Panc1 (cell line): ENCODE measurements at regions not wholly inside any gene's neighbourhood (a gene's known extent, or its start where the extent isn't known, plus 50 kb on each side); places are given as distances from the start of the nearest gene placed in this dataset.

ENCODE experiments used
- ATAC-seq: fragments of 200-7000 bp; cut with Tn5 transposase; 2 replicates; pipeline ENCODE4 v1.9.1; 2020; ENCODE audit warnings: mild to moderate bottlenecking, moderate library complexity
- BruUV-seq: library from RNA; stranded (reverse); fragments of 400-500 nt; replicated peaks from 2 replicates; lab custom pipeline; 2021; lab: Mats Ljungman, UMichigan
- CTCF ChIA-PET: fragments of 300-600 bp; sonication (Branson Sonifier 250); formaldehyde crosslinking; loops from one replicate; lab custom pipeline; 2022; ENCODE audit warnings: antibody characterized with exemption; lab: Charles Lee
- POLR2A ChIA-PET: fragments of 300-600 bp; sonication (Branson Sonifier 250); formaldehyde crosslinking; loops from one replicate; lab custom pipeline; 2022; ENCODE audit warnings: antibody characterized with exemption; lab: Charles Lee
- DNase-seq: peaks from one replicate; pipeline ENCODE4 v3.0.0-alpha.2; 2010; ENCODE audit warnings: low read depth, low spot score
- H3K27ac ChIP-seq: 2 replicates; pipeline ENCODE4 v1.5.1; 2011; ENCODE audit warnings: mild to moderate bottlenecking, low read length, inconsistent platforms
- H3K27me3 ChIP-seq: fragments of 200-500 bp; sonication (Bioruptor generic); 2 replicates; pipeline ENCODE4 v1.6.0; 2014; ENCODE audit warnings: low read length, inconsistent platforms; ENCODE audit not compliant: control insufficient read depth, insufficient read depth
- H3K36me3 ChIP-seq: fragments of 200-500 bp; sonication (Bioruptor generic); 2 replicates; pipeline ENCODE4 v1.5.1; 2014; ENCODE audit warnings: inconsistent platforms, mild to moderate bottlenecking, low read length, moderate library complexity; ENCODE audit not compliant: control insufficient read depth, insufficient read depth
- H3K4me1 ChIP-seq: 2 replicates; pipeline ENCODE4 v1.5.1; 2011; ENCODE audit warnings: inconsistent platforms, mild to moderate bottlenecking, low read length, moderate library complexity; ENCODE audit not compliant: control insufficient read depth, insufficient read depth
- H3K4me3 ChIP-seq, 2 experiments: 2 replicates each; pipeline ENCODE4 v1.5.1; 2011 to 2012; ENCODE audit warnings: low read depth in 2 of 2, low read length in 2 of 2, mild to moderate bottlenecking in 2 of 2, inconsistent platforms in 1 of 2, moderate library complexity in 1 of 2
- H3K9me3 ChIP-seq: fragments of 200-500 bp; sonication (Bioruptor generic); 2 replicates; pipeline ENCODE4 v1.5.1; 2014; ENCODE audit warnings: low read depth, mild to moderate bottlenecking, inconsistent platforms, low read length, moderate library complexity; ENCODE audit not compliant: control insufficient read depth, insufficient read depth
- CTCF ChIP-seq: fragments of 450-650 bp; IDR thresholded peaks from 2 replicates; pipeline ENCODE4 v1.5.1; 2017; ENCODE audit warnings: mild to moderate bottlenecking
- POLR2AphosphoS5 ChIP-seq: IDR thresholded peaks from 2 replicates; pipeline ENCODE4 v1.6.1; 2012; ENCODE audit warnings: mild to moderate bottlenecking, low read depth, low read length, moderate library complexity
- REST ChIP-seq, 2 experiments: IDR thresholded peaks; 2 replicates each; pipeline ENCODE4 v1.6.1; 2011 to 2012; ENCODE audit warnings: low read depth in 2 of 2, control low read depth in 1 of 2, low read length in 1 of 2, mild to moderate bottlenecking in 1 of 2, moderate library complexity in 1 of 2; ENCODE audit not compliant: insufficient read depth in 1 of 2
- SIN3A ChIP-seq: IDR thresholded peaks from 2 replicates; pipeline ENCODE4 v1.6.1; 2012; ENCODE audit warnings: low read depth, mild to moderate bottlenecking, low read length, moderate library complexity, borderline replicate concordance; ENCODE audit not compliant: insufficient read depth
- TCF7L2 ChIP-seq: IDR thresholded peaks from 2 replicates; pipeline ENCODE4 v1.6.1; 2011; ENCODE audit warnings: mild to moderate bottlenecking, low read depth, low read length, inconsistent platforms
- in situ Hi-C: cut with HindIII; loops from 2 replicates; pipeline ENCODE4 v1.10.0; 2016; ENCODE audit warnings: low sequenced_read_pairs, low pct_unique_long_range_greater_than_20kb
- intact Hi-C: fragments of 100-400 bp; cut with micrococcal nuclease; formaldehyde crosslinking; loops from one replicate; pipeline ENCODE4 v1.10.0; 2022; ENCODE audit not compliant: unreplicated experiment

DNA sequence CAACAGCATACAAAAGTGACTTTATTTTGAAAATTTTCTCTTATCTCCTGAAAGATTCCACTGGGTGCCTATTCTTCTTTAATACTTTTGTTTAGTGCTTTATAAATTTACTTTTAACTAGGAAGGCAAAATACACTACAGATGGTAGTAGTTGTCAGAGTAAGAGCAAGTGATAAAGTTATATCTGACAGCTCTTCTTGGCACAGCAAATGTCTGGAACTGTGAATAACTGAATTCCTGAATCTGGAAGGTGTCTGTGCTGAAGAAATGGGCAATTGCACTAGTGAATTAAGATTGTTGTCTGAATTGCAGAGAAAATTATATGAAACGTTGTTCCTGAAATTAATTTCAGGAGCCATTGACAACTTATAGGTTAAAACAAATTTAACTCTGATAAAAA is 213.8 kb upstream of the CBLB start:
- ChIA-PET POLR2A (no interaction called here), CTCF (no interaction called here)
- H3K27me3 ChIP-seq: no peaks in the 10 kb centered on the region
- BruUV-seq: no TSS peak
- ATAC-seq (no peak), DNase-seq (no peak)
- no peaks in the 10 kb centered on the region for H3K9me3 ChIP-seq
- no peak overlapping the region for H3K4me3 ChIP-seq
- no peaks in the 10 kb centered on the region for H3K36me3 ChIP-seq
- TF ChIP-seq SIN3A (no peak), POLR2AphosphoS5 (no peak), TCF7L2 (no peak), REST (IDR thresholded peaks at IDR 0.05; ENCODE audit: insufficient read depth in 1 of 2, low read depth in 2 of 2, low read length in 1 of 2) (no peak), CTCF (no peak)
- H3K27ac ChIP-seq: no peak overlapping the region
- no peaks in the 10 kb centered on the region for H3K4me1 ChIP-seq
- in situ Hi-C loops: no loop called here
- intact Hi-C loops: no loop called here

DNA sequence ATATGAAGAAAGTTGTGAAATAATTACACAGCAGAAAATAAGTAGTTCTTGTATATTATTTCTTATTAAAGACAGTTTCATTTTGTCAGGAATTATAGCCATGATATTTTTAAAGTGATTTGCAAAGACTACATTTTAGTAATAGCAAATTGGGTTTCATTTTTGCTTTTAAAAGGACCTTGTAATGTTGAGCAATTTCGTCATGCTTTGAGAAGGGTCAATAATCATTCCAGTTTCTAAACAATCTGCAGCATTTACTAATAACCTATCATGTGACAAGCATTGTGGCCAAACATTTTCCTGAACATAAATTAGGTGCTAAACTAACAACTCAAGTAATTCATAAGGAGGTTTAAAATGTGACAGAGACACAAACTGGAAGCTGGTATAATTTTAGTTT is 214.4 kb upstream of the CBLB start:
- in situ Hi-C loops (no loop called here), intact Hi-C loops (no loop called here)
- DNase-seq (no peak), ATAC-seq (no peak)
- ChIA-PET POLR2A (no interaction called here), CTCF (no interaction called here)
- Histone ChIP-seq H3K27me3 (no peaks in the 10 kb centered on the region), H3K9me3 (no peaks in the 10 kb centered on the region), H3K4me1 (no peaks in the 10 kb centered on the region), H3K36me3 (no peaks in the 10 kb centered on the region), H3K4me3 (no peak overlapping the region), H3K27ac (no peak overlapping the region)
- BruUV-seq: no TSS peak
- no peak for TF ChIP-seq TCF7L2
- no peak for TF ChIP-seq SIN3A
- TF ChIP-seq POLR2AphosphoS5: no peak
- no peak for TF ChIP-seq CTCF
- TF ChIP-seq REST (IDR thresholded peaks at IDR 0.05; ENCODE audit: insufficient read depth in 1 of 2, low read depth in 2 of 2, low read length in 1 of 2): no peak
